Neural progenitor cell (in vitro differentiated cells): ENCODE measurements at regions not wholly inside any gene's neighbourhood (a gene's known extent, or its start where the extent isn't known, plus 50 kb on each side); places are given as distances from the start of the nearest gene placed in this dataset.

Source experiments
- DNase-seq: peaks from one replicate; pipeline ENCODE4 v3.0.0-alpha.2; 2016; ENCODE audit warnings: low spot score
- H2AFZ ChIP-seq: fragments of 200-600 bp; sonication (generic); replicated peaks from 2 replicates; pipeline ENCODE4 v1.6.1; 2016; ENCODE audit warnings: antibody characterized with exemption
- H3F3A ChIP-seq: fragments of 200-600 bp; sonication (generic); 2 replicates; pipeline ENCODE4 v1.6.1; 2016; ENCODE audit warnings: antibody characterized with exemption, low read depth
- H3K27ac ChIP-seq: fragments of 200-600 bp; sonication (generic); 2 replicates; pipeline ENCODE4 v1.5.1; 2016; ENCODE audit warnings: mild to moderate bottlenecking
- H3K27me3 ChIP-seq: fragments of 200-600 bp; sonication (generic); 2 replicates; pipeline ENCODE4 v1.6.1; 2016; ENCODE audit warnings: mild to moderate bottlenecking, moderate library complexity
- H3K36me3 ChIP-seq: fragments of 200-600 bp; sonication (generic); 2 replicates; pipeline ENCODE4 v1.5.1; 2016
- H3K4me1 ChIP-seq: fragments of 200-600 bp; sonication (generic); 2 replicates; pipeline ENCODE4 v1.6.1; 2016; ENCODE audit warnings: mixed run types
- H3K4me2 ChIP-seq: fragments of 200-600 bp; sonication (generic); 2 replicates; pipeline ENCODE4 v1.6.1; 2016
- H3K4me3 ChIP-seq: fragments of 200-600 bp; sonication (generic); 2 replicates; pipeline ENCODE4 v1.5.1; 2016
- H3K79me2 ChIP-seq: fragments of 200-600 bp; sonication (generic); 2 replicates; pipeline ENCODE4 v1.6.1; 2016; ENCODE audit warnings: low read depth
- H3K9ac ChIP-seq: fragments of 200-600 bp; sonication (generic); 2 replicates; pipeline ENCODE4 v1.6.1; 2016
- H3K9me3 ChIP-seq: fragments of 200-600 bp; sonication (generic); 2 replicates; pipeline ENCODE4 v1.5.1; 2016; ENCODE audit warnings: low read depth
- H4K20me1 ChIP-seq: fragments of 200-600 bp; sonication (generic); 2 replicates; pipeline ENCODE4 v1.6.1; 2016; ENCODE audit warnings: low read depth
- H3K27ac Mint-ChIP-seq: 3 replicates; pipeline ENCODE4 v1.8.0; 2021; ENCODE audit warnings: mixed read lengths
- H3K27me3 Mint-ChIP-seq: 2 replicates; pipeline ENCODE4 v1.8.0; 2022; ENCODE audit warnings: low read depth, mild to moderate bottlenecking, inconsistent platforms, moderate library complexity, mixed read lengths; ENCODE audit not compliant: insufficient read depth
- H3K36me3 Mint-ChIP-seq: 3 replicates; pipeline ENCODE4 v1.8.0; 2021; ENCODE audit warnings: mixed read lengths
- H3K4me1 Mint-ChIP-seq: 3 replicates; pipeline ENCODE4 v1.8.0; 2021; ENCODE audit warnings: mixed read lengths
- H3K4me3 Mint-ChIP-seq: 3 replicates; pipeline ENCODE4 v1.8.0; 2021; ENCODE audit warnings: mild to moderate bottlenecking, moderate library complexity, mixed read lengths
- H3K9me3 Mint-ChIP-seq: 3 replicates; pipeline ENCODE4 v1.8.0; 2020; ENCODE audit warnings: mixed read lengths
- EZH2 ChIP-seq: fragments of 200-600 bp; sonication (generic); IDR thresholded peaks from 2 replicates; pipeline ENCODE4 v1.6.1; 2017; ENCODE audit warnings: antibody characterized with exemption, mild to moderate bottlenecking, moderate library complexity
- EZH2phosphoT487 ChIP-seq: fragments of 200-600 bp; sonication (generic); IDR thresholded peaks from 2 replicates; pipeline ENCODE4 v1.6.1; 2017; ENCODE audit warnings: antibody characterized with exemption
- TF ChIP-seq, protein P1 (sequence below): fragments of 200-600 bp; sonication (generic); IDR thresholded peaks from 2 replicates; pipeline ENCODE4 v1.5.1; 2017; ENCODE audit warnings: antibody characterized with exemption, mild to moderate bottlenecking

- no peak overlapping the region for H3K27ac Mint-ChIP-seq
- H3K36me3 Mint-ChIP-seq: no peaks in the 10 kb centered on the region
- no peaks in the 10 kb centered on the region for H3K9me3 Mint-ChIP-seq
- H2AFZ ChIP-seq: no peak overlapping the region
- no peaks in the 10 kb centered on the region for H3K36me3 ChIP-seq
- no peaks in the 10 kb centered on the region for H3K79me2 ChIP-seq
- TF ChIP-seq, protein P1, sequence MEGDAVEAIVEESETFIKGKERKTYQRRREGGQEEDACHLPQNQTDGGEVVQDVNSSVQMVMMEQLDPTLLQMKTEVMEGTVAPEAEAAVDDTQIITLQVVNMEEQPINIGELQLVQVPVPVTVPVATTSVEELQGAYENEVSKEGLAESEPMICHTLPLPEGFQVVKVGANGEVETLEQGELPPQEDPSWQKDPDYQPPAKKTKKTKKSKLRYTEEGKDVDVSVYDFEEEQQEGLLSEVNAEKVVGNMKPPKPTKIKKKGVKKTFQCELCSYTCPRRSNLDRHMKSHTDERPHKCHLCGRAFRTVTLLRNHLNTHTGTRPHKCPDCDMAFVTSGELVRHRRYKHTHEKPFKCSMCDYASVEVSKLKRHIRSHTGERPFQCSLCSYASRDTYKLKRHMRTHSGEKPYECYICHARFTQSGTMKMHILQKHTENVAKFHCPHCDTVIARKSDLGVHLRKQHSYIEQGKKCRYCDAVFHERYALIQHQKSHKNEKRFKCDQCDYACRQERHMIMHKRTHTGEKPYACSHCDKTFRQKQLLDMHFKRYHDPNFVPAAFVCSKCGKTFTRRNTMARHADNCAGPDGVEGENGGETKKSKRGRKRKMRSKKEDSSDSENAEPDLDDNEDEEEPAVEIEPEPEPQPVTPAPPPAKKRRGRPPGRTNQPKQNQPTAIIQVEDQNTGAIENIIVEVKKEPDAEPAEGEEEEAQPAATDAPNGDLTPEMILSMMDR: no peak
- no peak for TF ChIP-seq EZH2
- no peak for TF ChIP-seq EZH2phosphoT487
- DNase-seq: no peak
- no peaks in the 10 kb centered on the region for H3K4me1 Mint-ChIP-seq
- H3K27me3 Mint-ChIP-seq: no peaks in the 10 kb centered on the region
- H3K27me3 ChIP-seq: no peaks in the 10 kb centered on the region
- H3K9me3 ChIP-seq: no peaks in the 10 kb centered on the region
- no peak overlapping the region for H3K4me2 ChIP-seq
- no peak overlapping the region for H3K27ac ChIP-seq
- H3K4me3 ChIP-seq: no peak overlapping the region
- no peak overlapping the region for H3K9ac ChIP-seq
- H4K20me1 ChIP-seq: no peaks in the 10 kb centered on the region
- no peak overlapping the region for H3K4me3 Mint-ChIP-seq
- no peaks in the 10 kb centered on the region for H3K4me1 ChIP-seq
- no peaks in the 10 kb centered on the region for H3F3A ChIP-seq
Observed at GRCh38 chr4:64503945-64504675, 94.9 kb upstream of the TECRL start.

DNA sequence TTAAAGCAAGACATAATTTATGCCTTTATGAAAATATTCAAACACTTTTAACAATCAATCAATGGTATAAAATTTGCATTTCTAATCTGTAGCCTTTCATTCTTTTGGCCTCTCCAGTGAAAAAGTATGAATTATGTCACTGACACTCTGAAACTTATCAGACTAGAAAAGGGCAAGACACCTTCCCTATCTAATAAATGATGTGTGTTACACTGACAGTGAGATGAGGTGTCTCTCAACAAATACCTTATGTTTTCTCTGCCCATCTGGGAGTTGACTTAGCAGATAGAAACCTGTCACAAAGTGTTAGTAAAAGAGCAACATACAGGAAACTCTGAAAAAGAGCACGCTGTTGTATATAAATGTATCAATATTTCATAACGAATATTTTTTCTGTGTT is 94.2 kb upstream of the TECRL start:
- Histone ChIP-seq H3K9ac (no peak overlapping the region), H3K27ac (no peak overlapping the region), H3K4me3 (no peak overlapping the region), H4K20me1 (no peaks in the 10 kb centered on the region), H3K79me2 (no peaks in the 10 kb centered on the region), H3K4me1 (no peaks in the 10 kb centered on the region), H3K27me3 (no peaks in the 10 kb centered on the region), H2AFZ (no peak overlapping the region), H3F3A (no peaks in the 10 kb centered on the region), H3K36me3 (no peaks in the 10 kb centered on the region), H3K9me3 (no peaks in the 10 kb centered on the region), H3K4me2 (no peak overlapping the region)
- Mint-ChIP-seq H3K4me1 (no peaks in the 10 kb centered on the region), H3K27me3 (no peaks in the 10 kb centered on the region), H3K36me3 (no peaks in the 10 kb centered on the region), H3K27ac (no peak overlapping the region), H3K4me3 (no peak overlapping the region), H3K9me3 (no peaks in the 10 kb centered on the region)
- TF ChIP-seq EZH2: no peak
- TF ChIP-seq, protein P1: no peak
- no peak for TF ChIP-seq EZH2phosphoT487
- DNase-seq: no peak

- Mint-ChIP-seq H3K27ac (no peak overlapping the region), H3K4me1 (peaks cover under 1% of the 10 kb centered on the region), H3K4me3 (no peak overlapping the region), H3K9me3 (no peaks in the 10 kb centered on the region), H3K36me3 (no peaks in the 10 kb centered on the region), H3K27me3 (no peaks in the 10 kb centered on the region)
- H3K36me3 ChIP-seq: no peaks in the 10 kb centered on the region
- H3K9ac ChIP-seq: no peak overlapping the region
- TF ChIP-seq EZH2 (no peak), EZH2phosphoT487 (no peak)
- TF ChIP-seq, protein P1: no peak
- no peaks in the 10 kb centered on the region for H4K20me1 ChIP-seq
- no peaks in the 10 kb centered on the region for H3K27me3 ChIP-seq
- no peaks in the 10 kb centered on the region for H3K79me2 ChIP-seq
- H3F3A ChIP-seq: no peaks in the 10 kb centered on the region
- no peak overlapping the region for H2AFZ ChIP-seq
- H3K9me3 ChIP-seq: no peaks in the 10 kb centered on the region
- no peak overlapping the region for H3K4me3 ChIP-seq
- H3K27ac ChIP-seq: no peak overlapping the region
- H3K4me2 ChIP-seq: no peak overlapping the region
- no peaks in the 10 kb centered on the region for H3K4me1 ChIP-seq
- no peak for DNase-seq
Observed at GRCh38 chr4:64497491-64497890, 88.2 kb upstream of the TECRL start.
